Anterior cingulate cortex (tissue), 58 donors: ENCODE measurements at regions not wholly inside any gene's neighbourhood (a gene's known extent, or its start where the extent isn't known, plus 50 kb on each side); places are given as distances from the start of the nearest gene placed in this dataset.

Experiments used
- DNase-seq, 58 donors: peaks; one replicate each; lab custom pipeline; 2025; lab: John Stamatoyannopoulos, UW

DNA sequence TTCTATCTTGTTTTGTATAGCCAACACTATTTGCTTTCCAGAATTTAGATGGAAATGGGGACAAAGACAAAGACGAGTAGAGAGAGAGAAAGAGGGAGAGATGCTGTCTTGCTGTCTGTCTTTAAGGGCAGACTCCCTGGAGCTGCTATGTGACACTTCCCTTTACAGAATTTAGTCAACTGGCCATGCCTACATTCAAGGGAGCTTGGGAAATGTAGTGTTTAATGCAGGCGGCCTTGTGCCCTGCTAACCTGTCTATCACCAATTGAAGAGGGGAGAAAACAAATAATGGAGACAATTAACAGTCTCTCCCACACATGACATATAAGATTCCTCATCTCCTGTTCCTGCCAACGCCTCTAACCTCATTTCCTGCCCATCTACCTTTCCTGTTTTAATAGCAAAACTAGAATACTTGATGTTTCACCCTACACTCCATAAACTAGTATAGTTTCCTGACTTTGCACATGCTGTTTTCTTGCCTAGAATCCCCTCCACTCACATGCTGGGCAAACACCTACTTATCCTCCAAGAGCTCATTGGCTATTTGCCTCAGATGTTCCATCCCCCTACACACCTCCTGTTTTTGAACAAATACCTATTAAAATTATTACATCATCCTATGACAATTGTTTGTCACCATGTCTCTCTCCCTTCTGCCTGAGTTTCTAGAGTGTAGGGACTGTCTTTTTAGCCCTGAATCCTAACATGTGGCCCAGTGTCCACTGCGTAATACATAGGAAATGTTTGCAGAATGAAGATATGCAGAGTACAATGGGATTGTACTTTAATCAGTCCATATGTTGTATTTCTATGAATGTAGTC, 117.2 kb downstream of the SLC25A24 start:
- no peak for DNase-seq

DNA sequence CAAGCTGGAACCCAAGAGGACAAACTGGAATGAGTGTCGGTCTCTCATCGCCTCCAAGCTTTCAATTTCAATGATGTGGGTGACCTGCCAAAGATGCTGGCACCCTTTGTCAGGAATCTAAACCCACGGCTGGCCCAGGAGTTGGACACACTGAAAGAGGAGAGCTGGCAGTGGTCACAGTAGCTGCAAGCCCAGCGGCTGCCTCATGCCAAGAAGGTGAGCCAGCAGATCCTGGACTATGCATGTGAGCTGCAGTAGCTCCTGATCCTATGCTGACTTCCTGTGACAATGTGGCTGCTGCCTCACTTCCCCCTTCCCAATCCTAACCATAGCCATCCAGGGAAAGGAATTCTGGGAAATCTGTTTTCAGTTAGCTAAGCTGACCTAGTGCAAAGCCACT, 117.0 kb upstream of the VAV3 start:
- peak in 51 of 58 donors; percentile 2 to 87 (median 43) for DNase-seq

DNA sequence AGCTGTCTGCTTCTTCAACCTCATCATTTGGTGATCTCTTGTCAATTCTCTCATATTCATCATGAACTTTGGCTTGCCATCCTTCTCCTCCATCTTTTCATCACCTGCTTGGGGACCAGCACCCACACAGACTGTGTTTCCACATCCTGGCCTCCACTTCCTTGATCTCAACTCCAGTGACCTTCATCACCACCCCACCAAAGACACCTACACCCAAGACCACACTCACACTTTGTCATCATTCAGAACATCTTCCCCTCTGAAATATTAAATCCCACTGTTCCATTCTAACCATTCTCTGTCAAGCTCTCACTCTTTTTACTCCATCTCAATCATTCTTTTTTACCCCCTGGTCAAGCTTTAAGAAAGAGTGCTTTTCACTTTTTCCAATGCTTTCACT, 115.5 kb upstream of the VAV3 start:
- no peak for DNase-seq

DNA sequence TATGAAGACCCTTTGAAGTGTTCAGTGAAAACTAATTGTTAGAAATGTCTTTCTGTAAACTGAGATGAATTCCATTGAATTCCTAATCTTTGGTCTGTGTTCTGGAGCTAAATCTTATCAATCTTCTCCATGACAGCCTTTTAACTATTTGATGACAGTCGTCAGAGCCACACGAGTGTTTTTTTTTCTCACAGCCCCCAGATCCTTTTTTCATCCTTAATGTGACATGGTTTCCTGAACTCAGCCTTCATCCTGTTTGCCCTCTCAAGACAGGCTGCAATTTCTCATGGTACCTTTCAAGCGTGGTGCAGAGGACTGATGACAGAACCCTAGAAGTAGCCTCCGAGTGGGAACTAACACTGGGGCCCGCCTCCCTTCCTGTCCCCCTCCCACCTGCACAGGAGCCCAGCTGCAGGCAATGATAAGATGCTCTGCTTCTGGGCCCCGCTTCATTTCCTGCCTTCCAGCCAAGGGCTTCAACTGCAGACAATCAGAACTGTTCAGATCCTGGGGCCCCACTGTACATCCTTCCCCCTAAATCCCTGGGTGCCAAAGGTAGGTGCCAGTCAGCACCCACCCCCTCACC, 114.6 kb upstream of the VAV3 start:
- no peak for DNase-seq

DNA sequence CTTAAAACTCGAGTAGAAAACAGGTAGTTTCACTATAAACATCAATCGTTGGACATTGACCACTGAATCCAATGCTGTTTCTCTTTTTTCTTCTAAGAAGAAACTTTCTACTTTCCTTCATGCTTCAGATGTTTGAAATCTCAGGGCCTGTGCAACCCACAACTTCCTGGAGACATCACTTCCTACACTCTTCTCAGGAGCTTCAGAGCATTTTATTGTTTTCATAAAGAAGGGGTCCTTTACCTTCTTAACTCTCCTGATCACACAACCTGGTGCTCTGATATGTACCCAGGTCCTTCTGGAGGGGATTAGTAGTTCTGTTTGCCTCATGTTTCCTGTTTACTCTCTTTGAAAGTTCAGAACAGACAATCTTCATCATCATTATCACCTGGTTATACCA, 113.0 kb upstream of the VAV3 start:
- no peak for DNase-seq

DNA sequence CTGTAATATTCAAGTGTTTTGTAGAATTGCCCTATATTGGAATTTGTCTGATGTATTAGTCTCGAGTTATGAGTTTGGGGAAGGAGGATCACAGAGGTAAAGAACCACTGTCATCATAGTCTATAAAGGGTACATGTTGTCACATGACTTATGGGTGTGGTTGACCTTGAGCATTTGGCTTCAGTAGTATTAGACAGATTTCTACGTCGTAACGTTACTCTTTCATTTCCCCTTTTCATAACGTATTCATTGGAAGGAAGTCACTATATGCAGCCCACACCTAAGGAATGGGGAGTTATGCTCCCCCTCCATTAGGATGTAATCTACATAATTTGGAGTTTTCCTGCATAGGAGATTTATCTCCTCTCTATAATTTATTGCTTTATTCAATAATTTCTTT, 110.1 kb upstream of the VAV3 start:
- no peak for DNase-seq

DNA sequence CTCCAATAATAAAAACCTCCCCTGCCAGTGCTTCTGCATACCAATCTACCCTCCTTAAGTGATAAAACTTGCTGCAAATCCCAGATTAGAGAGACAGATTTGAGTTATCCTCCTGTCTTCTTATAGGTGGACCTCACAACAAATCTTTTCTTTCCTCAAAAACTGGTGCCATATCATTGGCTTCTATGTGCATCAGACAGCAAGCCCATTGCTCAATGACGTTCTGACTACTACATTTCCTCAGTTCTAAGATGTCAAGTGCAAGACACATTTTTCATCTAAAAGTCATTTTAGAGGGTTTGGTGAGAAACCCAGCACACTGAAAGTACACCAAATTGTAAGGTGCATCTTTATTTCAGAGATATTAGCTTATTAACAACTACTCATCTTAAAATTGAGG, 107.8 kb upstream of the VAV3 start:
- no peak for DNase-seq

DNA sequence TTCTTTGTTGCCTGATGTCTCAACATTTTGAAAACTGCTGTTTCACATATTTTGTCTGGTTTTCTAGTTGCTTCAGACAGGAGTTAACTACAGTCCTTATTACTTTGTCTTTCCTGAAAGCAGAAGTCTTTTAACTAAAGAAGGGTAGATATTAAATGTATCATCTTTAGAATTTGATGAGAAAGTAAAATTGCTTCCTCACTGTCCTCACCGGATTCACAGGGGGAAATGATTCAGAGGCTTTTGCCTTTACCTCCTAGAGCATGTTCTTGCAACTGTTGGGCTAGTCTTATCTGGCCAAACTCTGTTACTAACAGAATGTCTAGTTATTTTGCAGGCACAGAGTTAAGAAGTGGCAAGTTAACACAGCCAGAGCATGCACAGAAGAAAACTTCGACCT, 107.2 kb upstream of the VAV3 start:
- no peak for DNase-seq

DNA sequence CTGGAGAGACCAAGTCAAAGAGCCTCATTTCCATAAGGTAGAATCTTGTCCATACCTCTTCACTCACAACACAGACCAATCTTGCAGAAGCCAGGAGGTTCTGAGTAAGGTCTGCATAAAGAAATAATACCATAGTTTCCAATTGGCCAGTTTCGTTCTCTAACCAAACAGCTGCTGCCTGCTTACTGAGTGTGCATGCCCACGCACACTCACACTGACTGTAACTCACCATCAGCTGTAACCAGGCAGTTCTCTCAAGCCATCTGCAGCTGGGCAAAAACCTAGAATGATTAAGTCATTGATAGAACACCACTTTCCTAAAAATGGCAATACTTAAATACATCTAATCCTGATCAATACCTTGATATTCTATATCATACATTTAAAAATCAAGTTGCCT, 106.6 kb upstream of the VAV3 start:
- DNase-seq, result no peak

DNA sequence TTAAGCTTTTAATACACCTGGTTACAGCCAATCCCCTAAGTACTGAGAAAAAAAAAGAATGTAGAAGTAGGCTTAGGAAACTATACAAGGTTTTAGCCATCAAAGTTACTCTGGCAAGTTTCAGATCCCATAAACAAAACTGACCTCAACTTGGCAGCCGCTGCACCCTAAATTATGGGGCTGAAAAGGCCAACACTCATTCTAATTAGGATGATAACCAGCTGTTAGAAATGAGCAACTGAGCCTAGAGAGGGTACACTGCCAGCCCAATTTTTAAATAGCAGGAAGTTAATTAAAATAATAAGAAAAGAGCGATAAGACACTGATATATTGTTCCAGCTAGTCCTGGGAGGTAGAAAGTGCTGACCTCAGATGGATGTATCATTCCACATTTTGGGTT, 105.7 kb upstream of the VAV3 start:
- no peak for DNase-seq

DNA sequence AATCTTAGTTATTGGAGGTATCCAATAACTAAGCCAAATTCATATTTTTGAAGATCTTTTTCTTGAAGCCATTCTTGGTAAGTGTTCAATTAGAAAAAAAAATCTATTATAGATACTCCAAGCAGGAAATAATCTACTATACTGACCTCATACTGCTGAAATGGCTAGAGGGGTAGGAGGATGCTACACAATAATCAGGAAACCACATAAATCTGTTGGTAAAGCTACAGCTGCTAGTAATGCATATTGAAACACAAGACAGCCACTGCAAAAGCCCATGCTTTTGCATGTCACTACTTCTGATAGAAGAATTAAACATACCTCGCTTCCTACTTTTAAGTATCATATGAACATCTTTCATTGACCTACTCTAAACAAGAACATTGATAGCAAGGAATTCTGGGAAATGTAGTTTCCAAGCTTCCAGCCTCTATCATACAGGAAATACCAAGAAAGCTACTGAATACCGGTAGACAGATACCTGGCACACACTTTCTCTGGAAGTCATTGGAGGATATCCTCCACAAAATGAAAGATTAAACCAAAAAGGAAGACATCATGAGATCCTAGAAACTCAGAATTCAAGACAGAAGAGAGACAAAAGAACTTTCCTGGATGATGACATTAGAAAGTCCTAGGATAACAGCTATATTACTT, 103.0 kb upstream of the VAV3 start:
- DNase-seq, result no peak

DNA sequence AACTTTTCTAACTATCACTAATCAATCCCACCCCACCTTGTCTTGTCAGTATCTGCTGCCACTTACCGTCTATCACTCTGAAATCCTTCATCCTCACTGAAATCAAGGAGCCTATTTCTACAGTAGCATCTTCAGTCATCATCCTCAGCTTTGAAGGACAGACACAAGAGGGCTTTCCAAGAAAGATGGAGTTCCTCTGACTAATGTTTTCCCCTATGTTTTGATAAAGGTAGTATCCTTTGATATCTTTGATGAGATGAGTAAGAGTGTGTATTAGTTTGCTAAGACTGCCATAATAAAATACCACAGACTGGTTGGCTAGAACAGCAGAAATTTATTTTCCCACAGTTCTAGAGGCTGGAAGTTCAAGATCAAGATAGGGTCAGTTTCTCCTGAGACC, 101.8 kb upstream of the VAV3 start:
- DNase-seq, result no peak

DNA sequence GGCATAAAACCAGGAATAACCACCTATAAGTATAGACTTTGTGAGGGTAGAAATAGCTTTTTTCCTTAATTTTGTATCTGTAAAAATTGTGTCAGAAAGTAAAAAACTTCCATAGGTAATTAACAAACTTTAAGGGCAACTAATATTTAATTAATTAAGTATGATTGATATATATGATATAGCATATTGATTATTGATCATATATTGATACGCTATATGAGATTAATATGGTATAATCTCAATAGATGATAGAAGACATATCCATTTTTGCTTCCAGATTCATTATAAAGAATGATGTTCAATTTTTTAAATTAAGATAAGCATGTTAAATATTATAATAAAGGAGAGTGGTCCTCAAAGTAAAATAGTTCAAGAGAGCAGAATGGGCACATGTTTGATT, 99.3 kb upstream of the VAV3 start:
- no peak for DNase-seq

DNA sequence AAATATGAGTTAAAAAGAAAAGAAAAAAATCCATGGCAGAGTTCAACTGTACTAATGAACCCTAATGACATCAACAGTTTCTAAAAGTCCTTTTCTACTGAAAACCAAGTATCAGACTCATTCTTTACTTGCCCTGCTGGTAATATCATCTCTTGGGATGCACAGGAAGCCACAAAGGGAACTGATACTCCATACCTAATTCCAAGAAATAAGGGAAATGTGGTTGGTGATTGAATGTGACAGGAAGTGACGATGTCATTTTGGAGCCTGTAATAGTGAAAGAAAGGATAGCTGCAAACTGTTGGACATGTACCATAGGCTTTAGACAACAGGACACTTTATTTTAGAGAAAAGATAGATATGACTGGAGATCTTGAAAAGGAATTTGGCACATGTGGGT, 98.7 kb upstream of the VAV3 start:
- DNase-seq, result no peak

DNA sequence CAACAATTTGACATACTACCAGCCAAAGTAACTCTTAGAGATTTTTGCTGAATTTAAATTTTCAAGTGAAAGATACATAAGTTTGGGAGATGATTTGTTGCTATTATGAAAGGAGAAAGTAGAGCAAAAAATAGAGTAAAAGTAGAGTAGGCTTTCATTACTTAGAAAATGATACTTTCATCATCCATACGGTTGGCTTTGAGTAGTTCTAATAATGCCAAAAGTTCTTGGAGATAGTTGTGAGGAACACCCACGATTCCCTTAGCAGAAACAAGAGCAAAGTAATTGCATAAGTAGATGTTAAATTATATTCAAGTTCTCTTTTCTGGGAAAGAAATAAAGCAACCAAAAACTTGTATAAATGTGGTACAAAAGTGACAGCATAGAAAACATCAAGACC, 95.0 kb upstream of the VAV3 start:
- DNase-seq, result peak in 1 of 58 donors; percentile 2

DNA sequence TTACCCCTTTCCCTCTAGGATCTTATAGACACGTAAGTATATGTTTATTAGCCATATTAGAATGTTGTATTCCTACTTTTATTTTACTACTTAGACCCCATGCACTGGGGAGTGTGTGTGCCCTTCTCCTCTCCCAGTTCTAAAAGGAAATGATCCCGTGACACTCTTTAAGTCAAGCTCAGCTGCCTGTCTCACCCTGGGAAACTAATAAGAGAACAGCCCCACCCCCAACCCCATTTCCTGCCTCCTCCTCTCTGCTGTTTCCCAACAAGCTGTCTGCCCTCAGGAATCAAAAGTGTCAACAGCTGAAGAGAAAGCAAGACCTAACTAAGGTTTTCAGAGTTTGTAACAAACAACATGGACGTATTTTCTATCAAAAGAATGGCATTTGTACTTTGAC, 92.6 kb upstream of the VAV3 start:
- DNase-seq, result no peak

DNA sequence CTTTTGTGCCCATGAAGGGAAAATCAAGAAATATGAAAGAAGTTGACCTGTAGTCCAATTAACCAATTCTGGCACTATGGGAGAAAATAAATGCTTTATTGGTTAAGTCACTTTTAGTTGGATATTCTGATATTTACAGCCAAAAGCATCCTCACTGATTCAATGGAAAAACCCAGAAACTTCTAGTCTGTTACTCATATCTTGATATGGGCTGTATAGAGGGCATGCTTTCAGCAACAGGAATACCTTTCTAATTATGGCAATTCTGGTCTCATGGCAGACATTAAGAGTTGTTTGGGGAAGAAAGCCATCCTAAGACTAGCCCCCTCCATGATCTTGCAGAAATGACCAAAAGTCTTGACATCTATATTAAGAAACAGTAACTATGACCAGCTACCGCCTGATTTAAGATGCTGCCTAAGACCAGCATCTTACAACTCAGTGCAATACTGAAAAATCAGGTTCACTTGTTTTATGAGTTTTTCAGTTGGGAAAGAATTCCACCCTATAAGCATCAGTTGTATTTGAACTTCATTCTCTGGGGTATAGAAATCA, 91.5 kb upstream of the VAV3 start:
- DNase-seq, result no peak

DNA sequence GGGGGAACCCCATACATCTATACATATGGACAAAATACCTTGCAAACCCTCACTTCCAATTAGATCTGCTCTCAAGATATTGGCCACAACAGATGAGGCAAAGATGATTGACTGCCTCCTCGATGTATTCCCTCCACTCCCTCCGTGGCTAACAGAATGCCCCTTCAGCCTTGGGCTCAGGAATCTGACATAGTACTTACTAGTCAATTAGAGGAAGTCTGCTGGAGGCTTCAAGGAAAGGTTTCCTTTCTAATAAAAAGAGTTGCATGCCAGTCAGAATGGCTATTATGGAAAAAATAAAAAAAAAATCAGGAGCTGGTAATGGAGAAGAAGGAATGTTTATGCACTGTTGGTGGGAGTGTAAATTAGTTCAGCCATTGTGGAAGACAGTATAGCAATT, 90.4 kb upstream of the VAV3 start:
- DNase-seq, result no peak

DNA sequence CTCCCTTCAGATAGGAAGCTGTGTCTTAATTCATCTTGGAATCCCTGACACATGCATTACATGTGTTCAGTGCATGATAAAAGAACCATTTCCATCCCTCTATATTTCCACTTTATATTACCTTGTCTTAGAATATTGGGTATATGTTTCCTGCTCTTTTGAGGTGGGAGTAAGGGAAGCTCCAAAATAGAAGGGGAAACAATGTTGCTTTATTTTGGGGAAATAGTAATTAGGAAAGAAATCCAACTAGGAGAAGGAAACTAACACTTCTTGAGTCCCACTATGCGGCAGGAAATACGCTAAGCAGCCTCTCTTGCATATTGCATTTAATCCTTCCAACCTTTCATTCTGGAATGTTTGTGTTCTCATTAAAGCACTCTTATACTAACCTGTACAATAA, 89.4 kb upstream of the VAV3 start:
- no peak for DNase-seq

DNA sequence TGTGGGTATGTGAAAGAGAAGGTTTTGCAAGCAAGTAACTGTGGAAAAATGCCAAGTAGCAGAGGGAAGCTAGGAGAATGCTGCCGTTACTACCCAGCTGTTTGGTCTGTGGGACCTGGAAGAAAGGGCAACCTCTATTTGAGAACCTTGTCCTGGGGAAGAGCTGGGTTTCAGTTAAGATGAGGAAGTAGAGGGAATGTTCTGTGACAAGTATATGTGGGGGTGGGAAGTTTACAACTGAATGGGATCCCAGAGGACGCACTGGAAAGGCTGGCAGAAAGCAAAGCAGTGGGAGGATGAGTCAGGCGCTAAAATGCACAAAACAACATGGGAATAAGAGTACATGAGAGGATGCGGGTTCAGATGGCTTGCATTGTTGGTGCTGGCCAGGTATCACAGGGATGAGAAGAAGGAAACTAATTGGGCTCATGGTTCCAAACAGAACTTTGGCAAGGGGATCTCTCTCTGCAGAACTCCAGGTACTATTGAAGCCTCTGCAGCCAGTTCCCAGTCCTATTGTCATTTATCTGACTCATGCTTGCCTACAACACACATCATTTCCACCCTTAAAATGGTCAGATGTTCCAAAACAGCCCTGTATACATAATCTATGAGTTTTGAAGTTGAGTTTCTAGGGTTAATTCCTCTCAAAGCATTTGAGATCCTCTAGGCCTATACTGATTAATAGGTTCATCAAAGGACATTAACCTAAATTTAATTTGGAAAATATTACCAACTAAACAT, 88.5 kb upstream of the VAV3 start:
- peak in 5 of 58 donors; percentile 1 to 21 (median 6) for DNase-seq
